ENCODE measurements at regions not wholly inside any gene's neighbourhood (a gene's known extent, or its start where the extent isn't known, plus 50 kb on each side); places are given as distances from the start of the nearest gene placed in this dataset.

DNA sequence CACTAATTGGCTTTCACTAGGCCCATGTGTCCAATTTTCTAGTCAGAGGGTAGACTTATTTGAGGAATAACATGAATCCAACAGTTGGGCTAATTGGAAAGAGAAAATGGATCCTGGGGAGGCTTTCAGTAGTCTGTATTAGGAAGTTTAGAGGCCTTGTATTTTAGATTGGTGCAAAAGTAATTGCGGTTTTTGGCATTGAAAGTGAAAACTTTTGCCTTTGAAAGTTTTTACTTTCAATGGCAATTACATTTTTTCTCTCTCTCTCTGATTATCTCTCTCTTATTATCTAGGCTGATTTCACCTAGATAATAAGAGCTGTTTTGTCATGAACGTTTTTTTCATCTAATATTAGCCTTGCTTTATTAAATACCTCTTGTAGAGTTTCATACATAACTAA is 981.7 kb downstream of the REEP3 start:
- no peak for DNase-seq (ENCODE audit: low spot score)
- H3K4me1 Mint-ChIP-seq (ENCODE audit: low read depth), result no peaks in the 10 kb centered on the region
- no peak overlapping the region for H3K4me3 Mint-ChIP-seq (ENCODE audit: unreplicated experiment)
- H3K27ac Mint-ChIP-seq (ENCODE audit: unreplicated experiment), result no peak overlapping the region
- no peak for TF ChIP-seq CTCF (IDR thresholded peaks at IDR 0.05)
- peaks cover 18% of the 10 kb centered on the region for H3K9me3 Mint-ChIP-seq (ENCODE audit: low read depth)
- peaks cover 2% of the 10 kb centered on the region for H3K36me3 Mint-ChIP-seq (ENCODE audit: low read depth)
- H3K27me3 Mint-ChIP-seq (ENCODE audit: low read depth), result no peaks in the 10 kb centered on the region

GRCh38 chr10:64503429-64503828 is 982.2 kb downstream of the REEP3 start:
- Mint-ChIP-seq H3K27ac (ENCODE audit: unreplicated experiment) (no peak overlapping the region), H3K36me3 (ENCODE audit: low read depth) (peaks cover 2% of the 10 kb centered on the region), H3K4me3 (ENCODE audit: unreplicated experiment) (no peak overlapping the region), H3K9me3 (ENCODE audit: low read depth) (peaks cover 16% of the 10 kb centered on the region), H3K27me3 (ENCODE audit: low read depth) (no peaks in the 10 kb centered on the region), H3K4me1 (ENCODE audit: low read depth) (no peaks in the 10 kb centered on the region)
- TF ChIP-seq CTCF (IDR thresholded peaks at IDR 0.05), result no peak
- DNase-seq (ENCODE audit: low spot score), result no peak

- no peaks in the 10 kb centered on the region for H3K4me1 Mint-ChIP-seq (ENCODE audit: low read depth)
- H3K27me3 Mint-ChIP-seq (ENCODE audit: low read depth), result no peaks in the 10 kb centered on the region
- H3K27ac Mint-ChIP-seq (ENCODE audit: unreplicated experiment), result no peak overlapping the region
- DNase-seq (ENCODE audit: low spot score), result no peak
- no peak for TF ChIP-seq CTCF (IDR thresholded peaks at IDR 0.05)
- H3K4me3 Mint-ChIP-seq (ENCODE audit: unreplicated experiment), result no peak overlapping the region
- H3K9me3 Mint-ChIP-seq (ENCODE audit: low read depth), result peaks cover 2% of the 10 kb centered on the region
- H3K36me3 Mint-ChIP-seq (ENCODE audit: low read depth), result no peaks in the 10 kb centered on the region
Observed at GRCh38 chr10:64505501-64505900, 984.3 kb downstream of the REEP3 start.

DNA sequence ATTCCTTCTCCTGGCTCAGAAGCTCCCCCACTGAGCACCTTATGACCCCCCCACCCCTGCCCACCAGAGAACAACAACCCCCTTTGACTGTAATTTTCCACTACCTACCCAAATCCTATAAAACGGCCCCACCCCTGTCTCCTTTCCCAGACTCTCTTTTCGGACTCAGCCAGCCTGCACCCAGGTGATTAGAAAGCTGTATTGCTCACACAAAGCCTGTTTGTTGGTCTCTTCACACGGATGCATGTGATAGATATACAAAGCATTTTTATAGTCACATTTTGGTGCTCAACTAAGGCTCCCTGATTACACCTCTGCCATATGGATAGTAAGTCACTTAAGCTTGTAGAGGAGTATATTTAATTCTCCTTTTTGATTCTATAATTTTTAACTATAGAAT is 985.8 kb downstream of the REEP3 start:
- H3K4me3 Mint-ChIP-seq (ENCODE audit: unreplicated experiment), result no peak overlapping the region
- no peak for TF ChIP-seq CTCF (IDR thresholded peaks at IDR 0.05)
- no peaks in the 10 kb centered on the region for H3K4me1 Mint-ChIP-seq (ENCODE audit: low read depth)
- no peak for DNase-seq (ENCODE audit: low spot score)
- no peaks in the 10 kb centered on the region for H3K36me3 Mint-ChIP-seq (ENCODE audit: low read depth)
- H3K9me3 Mint-ChIP-seq (ENCODE audit: low read depth), result peaks cover 1% of the 10 kb centered on the region
- no peak overlapping the region for H3K27ac Mint-ChIP-seq (ENCODE audit: unreplicated experiment)
- no peaks in the 10 kb centered on the region for H3K27me3 Mint-ChIP-seq (ENCODE audit: low read depth)

GRCh38 chr10:64507651-64508028 is 986.4 kb downstream of the REEP3 start:
- Mint-ChIP-seq H3K27ac (ENCODE audit: unreplicated experiment) (no peak overlapping the region), H3K27me3 (ENCODE audit: low read depth) (no peaks in the 10 kb centered on the region)
- DNase-seq (ENCODE audit: low spot score), result no peak

More at GRCh38 chr10:64507651-64508028, 986.4 kb downstream of the REEP3 start:
- no peak for TF ChIP-seq CTCF (IDR thresholded peaks at IDR 0.05)
- Mint-ChIP-seq H3K36me3 (ENCODE audit: low read depth) (no peaks in the 10 kb centered on the region), H3K4me1 (ENCODE audit: low read depth) (peaks cover 3% of the 10 kb centered on the region), H3K4me3 (ENCODE audit: unreplicated experiment) (no peak overlapping the region), H3K9me3 (ENCODE audit: low read depth) (no peaks in the 10 kb centered on the region)
